MM.1S (cell line): ENCODE measurements at regions not wholly inside any gene's neighbourhood (a gene's known extent, or its start where the extent isn't known, plus 50 kb on each side); places are given as distances from the start of the nearest gene placed in this dataset.

Experiments
- EZH2 ChIP-seq: fragments of 300-600 bp; sonication (generic); optimal IDR thresholded peaks from 2 replicates; pipeline ENCODE3; 2017; ENCODE audit warnings: low read depth, mild to moderate bottlenecking, antibody characterized with exemption, low read length, mixed read lengths
- EZH2phosphoT487 ChIP-seq: fragments of 300-600 bp; sonication (generic); IDR thresholded peaks from 2 replicates; pipeline ENCODE4 v1.6.1; 2018; ENCODE audit warnings: antibody characterized with exemption, low read length
- TF ChIP-seq, protein P1 (sequence below): fragments of 300-600 bp; sonication (generic); IDR thresholded peaks from 2 replicates; pipeline ENCODE4 v1.5.1; 2016; ENCODE audit warnings: antibody characterized with exemption, low read length, mixed read lengths

DNA sequence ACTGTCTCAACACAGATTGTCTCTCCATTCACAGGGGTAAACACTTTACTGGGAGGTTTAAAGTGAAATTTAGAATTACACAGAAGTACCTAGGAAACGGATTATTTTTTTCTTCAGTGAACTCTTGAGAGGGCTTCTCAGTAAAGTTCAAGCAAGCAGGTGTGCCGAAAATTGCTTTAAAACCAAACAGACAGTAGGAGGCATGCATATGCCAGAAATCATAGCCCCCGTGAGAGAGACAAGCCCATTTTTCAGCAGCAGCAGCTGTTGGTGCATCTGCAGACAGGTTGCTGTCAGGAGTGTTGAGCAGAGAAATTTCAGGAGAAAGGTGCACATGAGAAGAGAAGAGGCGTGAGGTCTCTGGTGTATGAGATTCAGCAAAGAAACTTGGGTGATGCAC is 2115.5 kb upstream of the CELF4 start:
- TF ChIP-seq, protein P1, sequence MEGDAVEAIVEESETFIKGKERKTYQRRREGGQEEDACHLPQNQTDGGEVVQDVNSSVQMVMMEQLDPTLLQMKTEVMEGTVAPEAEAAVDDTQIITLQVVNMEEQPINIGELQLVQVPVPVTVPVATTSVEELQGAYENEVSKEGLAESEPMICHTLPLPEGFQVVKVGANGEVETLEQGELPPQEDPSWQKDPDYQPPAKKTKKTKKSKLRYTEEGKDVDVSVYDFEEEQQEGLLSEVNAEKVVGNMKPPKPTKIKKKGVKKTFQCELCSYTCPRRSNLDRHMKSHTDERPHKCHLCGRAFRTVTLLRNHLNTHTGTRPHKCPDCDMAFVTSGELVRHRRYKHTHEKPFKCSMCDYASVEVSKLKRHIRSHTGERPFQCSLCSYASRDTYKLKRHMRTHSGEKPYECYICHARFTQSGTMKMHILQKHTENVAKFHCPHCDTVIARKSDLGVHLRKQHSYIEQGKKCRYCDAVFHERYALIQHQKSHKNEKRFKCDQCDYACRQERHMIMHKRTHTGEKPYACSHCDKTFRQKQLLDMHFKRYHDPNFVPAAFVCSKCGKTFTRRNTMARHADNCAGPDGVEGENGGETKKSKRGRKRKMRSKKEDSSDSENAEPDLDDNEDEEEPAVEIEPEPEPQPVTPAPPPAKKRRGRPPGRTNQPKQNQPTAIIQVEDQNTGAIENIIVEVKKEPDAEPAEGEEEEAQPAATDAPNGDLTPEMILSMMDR: no peak
- TF ChIP-seq EZH2: no peak
- TF ChIP-seq EZH2phosphoT487: no peak
